ENCODE measurements at regions not wholly inside any gene's neighbourhood (a gene's known extent, or its start where the extent isn't known, plus 50 kb on each side); places are given as distances from the start of the nearest gene placed in this dataset.
A peak's percentile ranks its signal among the peaks of the same experiment; 100 is the strongest.

GRCh38 chr4:167702391-167702790 is 389.9 kb upstream of the ANXA10 start:
- Histone ChIP-seq H3K27ac (ENCODE audit: low read depth, low read length) (no peak overlapping the region), H3K4me3 (ENCODE audit: insufficient read depth, low read depth, low read length) (no peak overlapping the region), H3K79me2 (ENCODE audit: insufficient read depth, low read length) (no peaks in the 10 kb centered on the region), H3K4me2 (ENCODE audit: low read length) (no peak overlapping the region), H3K36me3 (ENCODE audit: insufficient read depth, low read length) (no peaks in the 10 kb centered on the region), H3K9ac (ENCODE audit: low read length) (no peak overlapping the region), H4K20me1 (ENCODE audit: insufficient read depth, low read length) (no peaks in the 10 kb centered on the region), H3K4me1 (ENCODE audit: insufficient read depth, low read length) (no peaks in the 10 kb centered on the region), H3K9me3 (ENCODE audit: insufficient read depth, low read depth, low read length) (no peaks in the 10 kb centered on the region), H3K27me3 (ENCODE audit: insufficient read depth, low read length) (no peaks in the 10 kb centered on the region), H2AFZ (ENCODE audit: low read depth, low read length) (no peak overlapping the region)
- TF ChIP-seq EZH2 (IDR thresholded peaks at IDR 0.05; ENCODE audit: insufficient read depth, low read length) = no peak
- no peak for TF ChIP-seq CTCF (IDR thresholded peaks at IDR 0.05; ENCODE audit: insufficient read depth, low read depth, low read length)
- no peaks in the 10 kb centered on the region for H3K36me3 Mint-ChIP-seq (ENCODE audit: low read depth, unreplicated experiment)
- H3K4me3 Mint-ChIP-seq (ENCODE audit: unreplicated experiment) = no peak overlapping the region
- no peaks in the 10 kb centered on the region for H3K4me1 Mint-ChIP-seq (ENCODE audit: low read depth, unreplicated experiment)
- no peaks in the 10 kb centered on the region for H3K9me3 Mint-ChIP-seq (ENCODE audit: unreplicated experiment)
- H3K27me3 Mint-ChIP-seq (ENCODE audit: low read depth, unreplicated experiment) = no peaks in the 10 kb centered on the region
- DNase-seq (ENCODE audit: low read depth) = no peak
- FAIRE-seq = no peak
- no peak overlapping the region for H3K27ac Mint-ChIP-seq (ENCODE audit: unreplicated experiment)

- no peak overlapping the region for H3K27ac ChIP-seq (ENCODE audit: low read depth, low read length)
- H3K36me3 ChIP-seq (ENCODE audit: insufficient read depth, low read length) = no peaks in the 10 kb centered on the region
- no peaks in the 10 kb centered on the region for H3K36me3 Mint-ChIP-seq (ENCODE audit: low read depth, unreplicated experiment)
- TF ChIP-seq CTCF (IDR thresholded peaks at IDR 0.05; ENCODE audit: insufficient read depth, low read depth, low read length) (no peak), EZH2 (IDR thresholded peaks at IDR 0.05; ENCODE audit: insufficient read depth, low read length) (no peak)
- H3K27me3 Mint-ChIP-seq (ENCODE audit: low read depth, unreplicated experiment) = no peaks in the 10 kb centered on the region
- no peak overlapping the region for H3K4me3 Mint-ChIP-seq (ENCODE audit: unreplicated experiment)
- FAIRE-seq (no peak), DNase-seq (ENCODE audit: low read depth) (no peak)
- no peaks in the 10 kb centered on the region for H3K9me3 ChIP-seq (ENCODE audit: insufficient read depth, low read depth, low read length)
- no peaks in the 10 kb centered on the region for H3K9me3 Mint-ChIP-seq (ENCODE audit: unreplicated experiment)
- H3K27me3 ChIP-seq (ENCODE audit: insufficient read depth, low read length) = no peaks in the 10 kb centered on the region
- H3K9ac ChIP-seq (ENCODE audit: low read length) = no peak overlapping the region
- no peak overlapping the region for H3K4me3 ChIP-seq (ENCODE audit: insufficient read depth, low read depth, low read length)
- H3K4me2 ChIP-seq (ENCODE audit: low read length) = no peak overlapping the region
- no peak overlapping the region for H3K27ac Mint-ChIP-seq (ENCODE audit: unreplicated experiment)
- H4K20me1 ChIP-seq (ENCODE audit: insufficient read depth, low read length) = no peaks in the 10 kb centered on the region
- no peak overlapping the region for H2AFZ ChIP-seq (ENCODE audit: low read depth, low read length)
- no peaks in the 10 kb centered on the region for H3K79me2 ChIP-seq (ENCODE audit: insufficient read depth, low read length)
- peaks cover 8% of the 10 kb centered on the region for H3K4me1 Mint-ChIP-seq (ENCODE audit: low read depth, unreplicated experiment)
- H3K4me1 ChIP-seq (ENCODE audit: insufficient read depth, low read length) = no peaks in the 10 kb centered on the region
These were observed 380.8 kb upstream of the ANXA10 start for GRCh38 chr4:167711517-167711916.

DNA sequence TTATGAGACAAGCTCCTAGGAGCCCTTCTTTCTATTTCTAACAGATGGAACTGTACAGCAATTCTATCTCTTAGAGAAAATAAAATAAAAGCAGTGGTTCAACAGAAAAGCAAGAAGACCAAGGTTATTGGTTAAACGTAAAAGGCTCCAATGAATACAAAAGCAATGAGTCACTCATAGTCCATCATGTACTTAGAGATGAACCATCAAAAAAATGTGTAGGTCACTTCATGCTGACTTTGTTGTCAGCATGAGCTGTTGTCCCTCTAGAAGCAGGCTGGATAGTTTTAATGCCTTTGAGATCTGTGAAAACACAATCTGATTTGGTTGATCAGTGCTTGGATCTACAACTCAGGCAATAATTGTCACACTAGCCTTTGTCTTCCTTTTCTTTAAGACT is 378.6 kb upstream of the ANXA10 start:
- Histone ChIP-seq H3K27ac (ENCODE audit: low read depth, low read length) (no peak overlapping the region), H3K27me3 (ENCODE audit: insufficient read depth, low read length) (no peaks in the 10 kb centered on the region), H2AFZ (ENCODE audit: low read depth, low read length) (no peak overlapping the region), H3K9me3 (ENCODE audit: insufficient read depth, low read depth, low read length) (no peaks in the 10 kb centered on the region), H3K4me2 (ENCODE audit: low read length) (no peak overlapping the region), H3K79me2 (ENCODE audit: insufficient read depth, low read length) (no peaks in the 10 kb centered on the region), H3K9ac (ENCODE audit: low read length) (no peak overlapping the region), H3K4me1 (ENCODE audit: insufficient read depth, low read length) (no peaks in the 10 kb centered on the region), H4K20me1 (ENCODE audit: insufficient read depth, low read length) (no peaks in the 10 kb centered on the region), H3K36me3 (ENCODE audit: insufficient read depth, low read length) (no peaks in the 10 kb centered on the region), H3K4me3 (ENCODE audit: insufficient read depth, low read depth, low read length) (no peak overlapping the region)
- TF ChIP-seq EZH2 (IDR thresholded peaks at IDR 0.05; ENCODE audit: insufficient read depth, low read length) = no peak
- no peak for TF ChIP-seq CTCF (IDR thresholded peaks at IDR 0.05; ENCODE audit: insufficient read depth, low read depth, low read length)
- DNase-seq (ENCODE audit: low read depth) = peak; percentile 39
- H3K4me3 Mint-ChIP-seq (ENCODE audit: unreplicated experiment) = no peak overlapping the region
- H3K4me1 Mint-ChIP-seq (ENCODE audit: low read depth, unreplicated experiment) = peaks cover 8% of the 10 kb centered on the region
- H3K9me3 Mint-ChIP-seq (ENCODE audit: unreplicated experiment) = no peaks in the 10 kb centered on the region
- H3K27ac Mint-ChIP-seq (ENCODE audit: unreplicated experiment) = no peak overlapping the region
- no peaks in the 10 kb centered on the region for H3K27me3 Mint-ChIP-seq (ENCODE audit: low read depth, unreplicated experiment)
- H3K36me3 Mint-ChIP-seq (ENCODE audit: low read depth, unreplicated experiment) = no peaks in the 10 kb centered on the region
- peak; percentile 13 for FAIRE-seq

All from astrocyte (in vitro differentiated cells and primary cell).